ENCODE measurements at regions not wholly inside any gene's neighbourhood (a gene's known extent, or its start where the extent isn't known, plus 50 kb on each side); places are given as distances from the start of the nearest gene placed in this dataset.

- peak in 14 of 51 donors; percentile 2 to 56 (median 18) for DNase-seq
Measured at GRCh38 chr12:127893895-127894609, 372.9 kb upstream of the TMEM132C start.

DNA sequence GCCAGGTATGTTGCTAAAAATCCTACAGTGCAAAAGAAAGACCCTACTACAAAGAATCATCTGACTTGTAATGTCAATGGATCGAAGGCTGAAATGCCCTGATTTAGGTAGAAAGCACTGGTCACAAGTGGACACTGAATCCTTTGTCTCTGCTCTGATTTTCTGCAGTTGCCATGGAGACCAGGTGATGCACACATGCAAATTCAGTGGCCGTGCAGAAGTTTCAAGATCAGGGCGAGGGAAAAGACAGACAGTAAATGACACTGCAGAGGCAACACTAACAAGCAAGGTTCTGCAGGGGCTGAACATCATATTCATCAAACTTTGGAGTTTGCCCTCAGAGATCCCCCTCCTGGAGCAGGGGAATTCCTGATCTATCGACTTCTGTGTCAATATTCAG lies 370.3 kb upstream of the TMEM132C start:
- peak in 1 of 51 donors; percentile 33 for DNase-seq

GRCh38 chr12:127898616-127899015 lies 368.4 kb upstream of the TMEM132C start:
- no peak for DNase-seq

DNA sequence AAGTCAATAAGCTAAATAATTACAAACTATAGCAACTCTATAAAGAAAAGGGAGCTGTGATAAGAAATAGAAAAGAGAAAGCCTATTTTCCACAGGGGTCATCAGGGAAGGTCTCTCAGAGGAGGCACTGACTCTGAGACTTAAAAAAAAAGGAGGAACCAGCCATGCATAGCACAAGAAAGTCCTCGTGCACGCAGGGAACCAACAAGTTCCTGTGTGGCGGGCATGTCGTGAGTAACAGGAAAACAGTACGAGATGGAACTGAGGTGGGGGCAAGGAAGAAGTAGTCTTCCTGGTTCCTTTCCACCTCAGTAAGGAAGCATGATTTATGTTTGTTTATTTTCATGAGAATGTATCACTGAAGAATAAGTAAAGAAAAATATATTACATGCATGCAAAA lies 367.0 kb upstream of the TMEM132C start:
- DNase-seq: no peak

- no peak for DNase-seq
Measured at GRCh38 chr12:127900386-127900785, 366.6 kb upstream of the TMEM132C start.

GRCh38 chr12:127903146-127903545 lies 363.8 kb upstream of the TMEM132C start:
- DNase-seq: no peak

DNA sequence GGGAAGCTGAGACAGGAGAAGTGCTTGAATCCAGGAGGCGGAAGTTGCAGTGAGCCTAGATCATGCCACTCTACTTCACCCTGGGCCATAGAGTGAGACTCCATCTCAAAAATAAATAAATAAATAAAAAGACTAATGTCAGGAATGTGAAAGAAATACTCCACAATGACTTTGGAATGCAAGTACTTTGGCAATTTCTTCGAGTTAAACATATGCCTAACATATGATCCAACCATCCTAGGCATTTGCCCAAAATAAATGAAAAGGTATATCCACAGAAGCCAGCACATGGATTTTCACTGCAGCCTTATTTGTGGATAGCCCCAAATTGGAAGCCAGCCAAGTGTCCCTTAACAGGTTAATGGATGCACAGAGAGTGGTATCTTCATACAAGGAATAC lies 357.9 kb upstream of the TMEM132C start:
- DNase-seq: no peak

- no peak for DNase-seq
Measured at GRCh38 chr12:127911291-127911690, 355.7 kb upstream of the TMEM132C start.

DNA sequence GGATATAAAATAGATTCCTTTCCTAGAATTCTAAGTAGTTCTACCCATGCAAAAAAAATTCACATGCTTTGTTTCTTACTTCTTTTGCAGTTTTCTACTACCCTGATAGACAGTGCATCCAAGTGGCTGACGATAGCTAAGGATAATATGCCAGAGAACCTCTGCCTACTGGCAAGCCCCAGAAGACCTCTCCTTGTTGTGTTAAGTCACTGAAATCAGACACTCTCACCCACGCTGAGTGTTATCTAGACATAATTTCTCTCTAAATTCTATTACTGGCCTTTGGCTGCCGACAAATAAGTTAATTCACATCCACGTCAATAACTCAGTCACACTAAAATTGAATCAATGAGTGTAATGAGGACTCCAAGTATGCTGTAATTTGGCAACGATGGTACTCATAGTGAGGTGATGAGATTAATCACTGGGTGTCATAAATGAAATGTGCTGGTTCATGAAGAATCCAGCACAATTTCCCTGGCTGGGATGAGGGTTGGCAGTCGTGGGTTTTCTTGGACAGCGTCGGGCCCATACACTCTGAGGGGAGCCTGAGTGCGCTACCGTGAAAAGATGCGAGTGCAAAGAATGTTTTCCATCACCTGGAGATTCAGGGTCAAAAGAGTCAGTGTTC lies 354.8 kb upstream of the TMEM132C start:
- DNase-seq: no peak

- DNase-seq: no peak
Measured at GRCh38 chr12:127923501-127923900, 343.5 kb upstream of the TMEM132C start.

DNA sequence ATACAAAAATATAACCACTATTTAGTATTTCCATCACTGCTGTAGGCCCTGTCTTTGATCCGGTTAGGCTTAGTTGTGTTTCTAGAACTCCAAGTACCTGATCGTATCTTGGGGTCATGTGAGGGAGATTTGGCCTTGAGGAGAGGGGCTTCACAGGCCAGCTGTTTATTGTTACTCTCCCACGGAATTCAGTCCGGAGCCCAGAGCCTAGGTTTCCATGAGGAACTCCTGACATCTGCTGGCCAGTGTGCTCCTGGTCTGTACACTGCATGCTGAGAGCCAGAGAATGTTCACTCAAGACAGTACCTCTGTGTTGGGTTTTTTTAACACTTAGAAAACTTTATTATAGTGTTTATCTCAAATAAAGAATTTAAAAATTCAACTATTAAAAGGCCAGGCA lies 341.0 kb upstream of the TMEM132C start:
- DNase-seq: peak in 41 of 51 donors; percentile 2 to 68 (median 26)

DNA sequence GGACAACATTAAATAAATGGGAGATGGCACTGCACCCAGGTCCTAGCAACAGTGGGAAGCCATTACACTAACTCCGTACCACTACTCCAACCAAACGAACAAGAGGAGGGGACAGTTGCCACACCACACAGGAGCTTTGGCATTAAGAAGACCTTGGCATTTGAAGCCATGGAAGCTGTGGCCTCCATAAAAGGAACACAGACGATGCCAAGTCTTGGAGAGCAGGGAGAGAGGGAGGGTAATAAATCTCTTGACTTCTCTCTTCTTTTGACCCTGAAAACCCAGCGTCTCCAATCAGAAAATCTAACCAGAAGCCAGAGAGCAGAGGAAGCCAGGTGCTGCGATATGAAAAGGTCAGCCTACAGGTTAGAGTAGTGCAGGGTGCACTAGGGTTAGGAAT lies 338.8 kb upstream of the TMEM132C start:
- DNase-seq: no peak

- no peak for DNase-seq
Measured at GRCh38 chr12:127928615-127929571, 338.1 kb upstream of the TMEM132C start.

DNA sequence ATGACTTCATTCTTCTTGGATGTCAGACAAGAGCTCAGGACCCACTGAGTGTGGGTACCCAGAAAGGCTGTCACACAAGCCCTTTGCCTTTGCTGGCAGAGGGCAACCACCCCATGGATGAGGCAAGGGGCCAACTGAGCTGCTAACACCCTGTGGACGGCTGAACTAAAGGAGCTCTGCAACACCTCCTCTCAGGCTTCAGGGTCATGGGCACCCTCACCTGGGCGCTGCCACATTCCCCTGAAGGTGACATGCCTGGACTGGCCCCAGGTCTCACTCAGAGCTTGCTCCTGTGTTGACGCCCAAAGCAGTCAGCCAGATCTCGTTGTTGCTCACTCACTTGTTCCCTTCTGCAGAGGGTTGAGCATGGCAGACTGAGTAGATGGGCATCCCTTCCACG lies 336.8 kb upstream of the TMEM132C start:
- DNase-seq: no peak

DNA sequence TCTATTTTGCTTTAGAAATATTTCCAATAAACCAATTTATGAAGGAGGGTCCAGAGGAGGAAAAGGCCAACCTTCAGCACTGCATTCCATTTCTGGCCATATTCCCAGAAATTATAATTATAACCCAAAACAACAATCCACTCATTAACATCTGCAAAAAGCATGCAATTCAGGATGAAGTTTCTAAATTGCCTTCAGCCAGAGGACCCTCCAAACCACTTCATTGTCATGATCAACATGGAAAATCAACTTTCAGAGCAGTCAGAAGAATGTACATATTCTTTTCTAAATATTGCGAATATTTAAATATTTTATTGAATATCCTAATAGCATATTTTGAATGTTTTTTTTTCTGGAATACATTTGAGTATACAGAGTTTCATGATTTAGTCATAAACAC lies 332.6 kb upstream of the TMEM132C start:
- no peak for DNase-seq

DNA sequence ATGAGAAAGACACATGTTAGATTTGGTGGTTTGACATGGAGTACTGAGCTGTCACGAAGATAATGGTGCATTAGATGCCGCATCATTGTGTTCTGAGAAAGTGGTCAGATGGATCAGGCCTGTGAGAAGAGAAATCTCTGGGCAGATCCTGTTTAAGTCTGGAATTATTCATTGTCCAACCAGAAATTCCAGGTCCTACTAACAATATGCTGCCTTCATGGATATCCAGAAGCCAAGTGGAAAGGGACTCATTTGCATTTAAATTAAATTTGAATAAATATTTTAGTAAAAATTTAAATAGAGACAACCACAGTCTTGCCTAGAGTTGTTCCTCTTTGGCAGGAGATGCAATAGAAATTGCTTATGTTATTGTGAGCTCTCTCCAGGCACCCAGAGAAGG lies 330.5 kb upstream of the TMEM132C start:
- no peak for DNase-seq

- no peak for DNase-seq
Measured at GRCh38 chr12:127941332-127941731, 325.6 kb upstream of the TMEM132C start.

DNA sequence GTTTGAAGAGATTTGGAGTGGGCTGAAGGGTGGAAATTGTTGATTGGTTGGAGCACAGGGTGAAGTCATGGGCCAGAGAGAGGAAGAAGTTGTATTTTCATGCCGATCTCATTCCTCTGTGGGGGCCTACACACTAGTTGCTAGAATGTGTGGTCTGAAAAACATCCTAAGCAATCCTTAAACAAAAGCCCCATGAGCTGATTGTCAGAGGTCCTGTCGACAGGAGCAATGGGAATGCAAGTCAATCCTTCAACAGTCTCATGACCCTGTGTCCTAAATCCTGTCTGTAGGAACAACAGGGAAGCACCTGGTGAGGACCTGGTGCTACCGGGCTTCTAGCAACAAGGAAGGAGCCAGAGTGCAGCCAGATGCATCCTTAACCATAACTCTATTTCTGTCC lies 324.0 kb upstream of the TMEM132C start:
- no peak for DNase-seq

DNA sequence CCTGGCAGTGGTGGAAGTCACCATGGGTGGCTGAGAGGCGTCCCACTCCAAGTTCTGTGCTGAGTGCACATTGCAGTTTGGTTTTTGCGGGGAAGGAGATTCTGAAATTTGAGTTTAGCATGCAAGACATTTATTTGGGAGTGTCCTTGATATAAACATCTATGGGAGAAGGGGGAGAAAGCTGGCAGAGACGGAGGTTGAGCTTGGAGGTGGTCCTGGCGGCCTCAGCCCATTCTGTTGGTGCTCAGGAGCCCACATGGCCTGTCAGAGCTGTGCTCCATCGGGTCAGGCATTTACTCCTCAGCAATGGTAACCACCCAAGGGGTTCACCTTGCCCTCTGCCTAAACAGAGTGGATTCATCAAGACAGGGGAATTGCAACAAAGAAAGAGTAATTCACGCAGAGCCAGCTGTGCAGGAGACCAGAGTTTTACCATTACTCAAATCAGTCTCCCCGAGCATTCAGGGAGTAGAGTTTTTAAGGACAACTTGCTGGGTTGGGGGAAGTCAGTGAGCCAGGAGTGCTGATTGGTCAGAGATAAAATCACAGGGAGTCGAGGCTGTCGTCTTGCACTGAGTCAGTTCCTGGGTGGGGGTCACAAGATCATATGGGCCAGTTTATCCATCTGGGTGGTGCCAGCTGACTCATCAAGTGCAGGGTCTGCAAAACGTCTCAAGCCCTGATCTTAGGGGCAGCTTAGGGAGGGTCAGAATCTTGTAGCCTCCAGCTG lies 323.3 kb upstream of the TMEM132C start:
- no peak for DNase-seq

GRCh38 chr12:127944211-127944899 lies 322.6 kb upstream of the TMEM132C start:
- DNase-seq: no peak

Measured in hypothalamus (tissue), 51 donors.